Thyroid gland (tissue), 4 donors: ENCODE measurements at regions not wholly inside any gene's neighbourhood (a gene's known extent, or its start where the extent isn't known, plus 50 kb on each side); places are given as distances from the start of the nearest gene placed in this dataset.
"Not testable (repeated sequence)": the region's sequence is repeated elsewhere in the genome, so short reads cannot be mapped to it uniquely, and the experiment has no call there.

Source experiments
- DNase-seq, 2 donors: peaks; one replicate each; pipeline ENCODE4 v3.0.0-alpha.2; 2019
- H3K27ac ChIP-seq, 3 donors: fragments of 200-600 bp; sonication (generic); 1 replicate in 2 of 3; 2 replicates in 1 of 3; pipeline ENCODE4 v1.5.1; 2016 to 2019; ENCODE audit warnings: mild to moderate bottlenecking in 1 of 3, moderate library complexity in 1 of 3
- H3K27me3 ChIP-seq: fragments of 200-600 bp; sonication (generic); one replicate; pipeline ENCODE4 v1.5.1; 2019
- H3K36me3 ChIP-seq, 2 donors: fragments of 200-600 bp; sonication (generic); one replicate each; pipeline ENCODE4 v1.5.1; 2016 to 2019
- H3K4me1 ChIP-seq, 2 donors: fragments of 200-600 bp; sonication (generic); one replicate each; pipeline ENCODE4 v1.5.1; 2017 to 2019
- H3K4me3 ChIP-seq, 3 donors: fragments of 200-600 bp; sonication (generic); replicated peaks in 1 of 3; 1 replicate in 2 of 3; 2 replicates in 1 of 3; pipeline ENCODE4 v1.5.1; 2016; ENCODE audit warnings: mild to moderate bottlenecking in 1 of 3
- H3K9me3 ChIP-seq: fragments of 200-600 bp; sonication (generic); one replicate; pipeline ENCODE4 v1.5.1; 2017
- CTCF ChIP-seq, 6 experiments: fragments of 200-600 bp in 3 of 6; fragments of 450-650 bp in 3 of 6; sonication (generic) in 3 of 6; IDR thresholded peaks; one replicate each; pipeline ENCODE4 v1.5.1; 2016 to 2019; ENCODE audit warnings: antibody characterized with exemption in 6 of 6, mild to moderate bottlenecking in 2 of 6, inconsistent platforms in 1 of 6, moderate library complexity in 1 of 6
- POLR2A ChIP-seq, 2 donors: fragments of 450-650 bp; IDR thresholded peaks; one replicate each; pipeline ENCODE4 v1.6.1; 2017; ENCODE audit warnings: antibody characterized with exemption in 2 of 2, mild to moderate bottlenecking in 2 of 2, moderate library complexity in 1 of 2
- WGBS, 2 donors: methylation state at CpG; one replicate each; pipeline ENCODE4 v1.1.5; 2017; 5-methylcytosine and 5-hydroxymethylcytosine counted together
- intact Hi-C: fragments of 100-400 bp; cut with DNase I; formaldehyde crosslinking; loops from one replicate; pipeline ENCODE4 v1.15.1; 2023

GRCh38 chr7:131816391-131817007, 260.1 kb upstream of the PODXL start:
- DNase-seq: no peak
- no peaks in the 10 kb centered on the region for H3K36me3 ChIP-seq
- no peaks in the 10 kb centered on the region for H3K4me1 ChIP-seq
- WGBS, 2 donors: 85 to 86% methylated on average over 6 of the region's 6 CpGs
- TF ChIP-seq CTCF (IDR thresholded peaks at IDR 0.05): no peak
- no peak for TF ChIP-seq POLR2A (IDR thresholded peaks at IDR 0.05)
- no peak overlapping the region for H3K27ac ChIP-seq
- no peak overlapping the region for H3K4me3 ChIP-seq
- intact Hi-C loops: no loop called here
- no peaks in the 10 kb centered on the region for H3K27me3 ChIP-seq
- no peaks in the 10 kb centered on the region for H3K9me3 ChIP-seq

- H3K36me3 ChIP-seq: no peaks in the 10 kb centered on the region
- DNase-seq: no peak
Observed at GRCh38 chr7:131808736-131809135, 252.3 kb upstream of the PODXL start.

GRCh38 chr7:131808156-131808555, 251.7 kb upstream of the PODXL start:
- H3K27me3 ChIP-seq, H3K36me3 ChIP-seq, DNase-seq, H3K27ac ChIP-seq, H3K9me3 ChIP-seq, H3K4me1 ChIP-seq, H3K4me3 ChIP-seq, intact Hi-C loops: not testable (repeated sequence)
- 88 to 90% methylated on average over 8 of the region's 8 CpGs for WGBS, 2 donors

More at GRCh38 chr7:131808736-131809135, 252.3 kb upstream of the PODXL start:
- Histone ChIP-seq H3K27ac (no peak overlapping the region), H3K27me3 (no peaks in the 10 kb centered on the region), H3K4me3 (no peak overlapping the region), H3K9me3 (no peaks in the 10 kb centered on the region), H3K4me1 (no peaks in the 10 kb centered on the region)
- intact Hi-C loops: no loop called here
- no peak for TF ChIP-seq CTCF (IDR thresholded peaks at IDR 0.05)
- TF ChIP-seq POLR2A (IDR thresholded peaks at IDR 0.05): no peak
- WGBS, 2 donors: 92 to 97% methylated on average over 2 of the region's 2 CpGs

- no peak overlapping the region for H3K4me3 ChIP-seq
- no peaks in the 10 kb centered on the region for H3K36me3 ChIP-seq
- no peaks in the 10 kb centered on the region for H3K4me1 ChIP-seq
- no peaks in the 10 kb centered on the region for H3K27me3 ChIP-seq
- TF ChIP-seq POLR2A (IDR thresholded peaks at IDR 0.05): no peak
- TF ChIP-seq CTCF (IDR thresholded peaks at IDR 0.05): no peak
- no peaks in the 10 kb centered on the region for H3K9me3 ChIP-seq
- 68 to 72% methylated on average over 7 of the region's 7 CpGs for WGBS, 2 donors
- no peak overlapping the region for H3K27ac ChIP-seq
- no peak for DNase-seq
- intact Hi-C loops: no loop called here
Observed at GRCh38 chr7:131803816-131804215, 247.4 kb upstream of the PODXL start.

- DNase-seq: no peak
- 71 to 87% methylated on average over 9 of the region's 9 CpGs for WGBS, 2 donors
- TF ChIP-seq CTCF (IDR thresholded peaks at IDR 0.05) (no peak), POLR2A (IDR thresholded peaks at IDR 0.05) (no peak)
Observed at GRCh38 chr7:131802195-131802864, 245.9 kb upstream of the PODXL start.

More at GRCh38 chr7:131802195-131802864, 245.9 kb upstream of the PODXL start:
- intact Hi-C loops: no loop called here
- Histone ChIP-seq H3K9me3 (no peaks in the 10 kb centered on the region), H3K36me3 (no peaks in the 10 kb centered on the region), H3K4me3 (no peak overlapping the region), H3K27me3 (no peaks in the 10 kb centered on the region), H3K4me1 (no peaks in the 10 kb centered on the region), H3K27ac (no peak overlapping the region)
